ENCODE measurements at regions not wholly inside any gene's neighbourhood (a gene's known extent, or its start where the extent isn't known, plus 50 kb on each side); places are given as distances from the start of the nearest gene placed in this dataset.
"Not testable (repeated sequence)": the region's sequence is repeated elsewhere in the genome, so short reads cannot be mapped to it uniquely, and the experiment has no call there.

DNA sequence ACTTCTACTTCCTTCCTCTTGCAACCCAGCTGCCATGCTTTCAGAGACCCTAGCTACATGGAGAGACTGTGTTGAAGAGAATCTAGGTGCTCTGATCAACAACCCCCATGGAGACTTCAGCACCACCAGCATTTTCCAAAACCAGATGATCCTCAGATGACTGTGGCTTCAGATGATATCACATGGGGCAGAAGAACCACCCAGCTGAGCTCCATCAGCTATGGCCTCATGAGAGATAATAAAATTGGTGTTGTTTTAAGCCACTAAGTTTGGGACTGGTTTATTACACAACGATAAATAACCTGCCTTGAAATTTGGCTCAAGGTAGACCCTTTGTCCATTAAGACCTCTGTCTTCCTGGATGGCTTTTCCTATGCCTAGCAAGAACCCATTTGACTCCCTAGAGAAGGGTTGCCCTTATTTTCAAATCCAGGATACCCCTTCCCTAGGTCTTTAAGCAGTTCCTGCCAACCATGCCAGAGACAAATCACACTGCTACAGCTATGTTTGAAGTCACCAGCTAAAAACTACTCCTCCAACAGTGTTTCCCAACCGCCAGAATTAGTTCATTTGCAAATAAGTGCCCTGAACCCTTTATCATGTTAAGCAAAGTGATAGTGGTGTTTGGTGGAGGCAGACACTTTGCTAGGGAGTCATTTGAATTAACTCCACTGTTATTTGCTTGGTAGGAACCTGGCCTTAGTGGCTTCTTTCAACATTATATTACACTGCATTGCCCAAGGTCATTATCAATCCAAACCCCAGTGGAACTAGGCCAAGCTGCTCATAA lies 136.9 kb upstream of the PALS2 start:
- peak; percentile 34 for DNase-seq
- H3K4me3 ChIP-seq (ENCODE audit: insufficient read depth, low read depth, low read length), result no peak overlapping the region
- H3K27me3 ChIP-seq (ENCODE audit: control insufficient read depth, insufficient read depth, low read length), result no peaks in the 10 kb centered on the region
- no peaks in the 10 kb centered on the region for H3K36me3 ChIP-seq (replicated peaks; ENCODE audit: control insufficient read depth, insufficient read depth, low read length)

DNA sequence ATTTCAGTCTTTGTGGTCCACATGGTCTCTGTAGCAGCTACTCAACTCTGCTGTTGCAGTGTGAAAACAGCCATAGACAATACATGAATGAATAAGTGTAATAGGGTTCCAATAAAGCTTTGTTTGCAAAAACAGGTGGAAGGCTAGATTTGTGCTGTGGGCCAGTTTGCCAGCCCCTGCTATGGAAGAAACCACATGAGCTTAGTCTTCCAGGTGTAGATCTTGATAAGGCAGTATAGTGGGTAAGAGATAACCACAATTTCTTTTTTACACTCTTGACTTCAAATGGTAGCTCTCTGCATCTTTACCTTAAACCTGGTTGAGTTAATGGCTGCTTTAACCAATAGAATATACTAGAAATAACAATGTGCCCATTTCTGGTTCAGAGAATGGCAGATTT lies 135.0 kb upstream of the PALS2 start:
- no peak for DNase-seq
- Histone ChIP-seq H3K36me3 (replicated peaks; ENCODE audit: control insufficient read depth, insufficient read depth, low read length) (no peaks in the 10 kb centered on the region), H3K27me3 (ENCODE audit: control insufficient read depth, insufficient read depth, low read length) (no peaks in the 10 kb centered on the region), H3K4me3 (ENCODE audit: insufficient read depth, low read depth, low read length) (no peak overlapping the region)

DNA sequence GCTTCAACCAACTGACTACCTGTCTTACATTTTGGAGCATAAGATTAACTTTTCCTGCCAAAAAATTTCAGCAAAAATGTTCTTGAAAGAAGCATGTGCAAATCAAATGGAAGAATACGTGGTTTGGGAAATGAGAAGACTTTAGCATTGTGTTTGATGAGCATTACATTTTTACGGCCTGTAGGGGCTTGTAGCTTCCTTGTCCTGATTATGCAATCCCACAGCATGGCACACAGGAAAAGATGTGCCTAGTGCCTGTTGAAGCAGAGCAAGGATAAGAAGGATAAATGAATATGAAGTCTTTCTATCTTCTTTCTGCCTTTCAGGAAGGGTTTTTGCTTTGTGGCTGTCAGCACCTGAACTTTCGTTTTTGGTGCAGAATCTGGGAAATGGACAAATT lies 134.1 kb upstream of the PALS2 start:
- not testable (repeated sequence) for H3K4me3 ChIP-seq (ENCODE audit: insufficient read depth, low read depth, low read length); H3K36me3 ChIP-seq (replicated peaks; ENCODE audit: control insufficient read depth, insufficient read depth, low read length); DNase-seq

DNA sequence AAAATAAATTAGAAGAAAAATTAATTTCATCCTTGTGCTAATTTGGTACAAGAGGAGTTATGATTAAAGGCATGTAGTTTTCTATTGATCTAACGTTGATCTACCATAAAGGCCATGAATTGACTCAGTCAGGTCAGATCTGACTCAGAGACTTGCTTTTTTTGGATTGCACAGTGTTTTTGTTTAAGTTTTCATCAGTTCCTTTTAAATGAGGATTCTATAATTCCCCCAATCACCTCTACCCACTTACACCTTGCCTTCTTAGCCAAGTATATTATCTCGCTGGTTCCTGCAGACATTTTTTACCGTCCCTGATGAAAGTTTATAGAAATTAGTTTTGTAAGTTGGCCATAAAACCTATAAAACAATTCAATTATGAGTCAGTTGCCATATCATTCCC lies 132.4 kb upstream of the PALS2 start:
- DNase-seq, result no peak
- H3K4me3 ChIP-seq (ENCODE audit: insufficient read depth, low read depth, low read length), result no peak overlapping the region
- H3K27me3 ChIP-seq (ENCODE audit: control insufficient read depth, insufficient read depth, low read length), result no peaks in the 10 kb centered on the region
- no peaks in the 10 kb centered on the region for H3K36me3 ChIP-seq (replicated peaks; ENCODE audit: control insufficient read depth, insufficient read depth, low read length)

More for the DNA sequence above, 134.1 kb upstream of the PALS2 start:
- not testable (repeated sequence) for H3K27me3 ChIP-seq (ENCODE audit: control insufficient read depth, insufficient read depth, low read length)

DNA sequence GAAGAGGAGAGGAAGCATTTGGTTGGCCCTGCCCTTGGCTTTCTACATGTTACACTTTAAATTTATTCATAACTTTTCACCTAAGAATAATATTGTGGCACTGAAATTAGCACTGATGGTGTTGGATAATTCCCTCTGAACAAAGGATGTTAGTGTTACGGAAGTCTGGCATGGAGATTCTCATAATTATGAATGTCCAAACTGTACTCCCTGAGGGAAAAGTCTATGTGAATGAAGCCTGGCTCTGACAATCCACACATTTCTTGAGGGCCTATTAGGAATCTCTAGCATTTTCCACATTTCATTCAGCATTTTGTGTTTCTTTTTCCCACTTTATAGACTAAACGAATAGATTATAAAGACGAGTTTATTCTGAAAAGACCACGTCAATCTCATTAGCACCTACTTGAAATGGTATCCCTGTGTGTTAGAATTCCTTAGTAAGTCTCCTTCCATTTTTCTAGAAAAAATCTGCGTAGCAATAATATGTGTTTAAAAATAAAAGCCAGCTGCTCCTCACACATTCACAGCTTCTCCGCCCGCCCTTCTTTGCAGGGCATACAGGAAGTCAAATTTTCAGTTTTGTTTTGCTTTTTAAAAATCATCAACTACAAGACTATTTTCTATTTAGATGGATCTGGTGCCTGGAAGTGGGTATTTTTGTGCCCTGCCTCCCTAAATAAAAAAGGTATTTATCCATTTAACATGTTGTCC lies 131.8 kb upstream of the PALS2 start:
- DNase-seq, result no peak
- Histone ChIP-seq H3K27me3 (ENCODE audit: control insufficient read depth, insufficient read depth, low read length) (no peaks in the 10 kb centered on the region), H3K36me3 (replicated peaks; ENCODE audit: control insufficient read depth, insufficient read depth, low read length) (no peaks in the 10 kb centered on the region), H3K4me3 (ENCODE audit: insufficient read depth, low read depth, low read length) (no peak overlapping the region)

DNA sequence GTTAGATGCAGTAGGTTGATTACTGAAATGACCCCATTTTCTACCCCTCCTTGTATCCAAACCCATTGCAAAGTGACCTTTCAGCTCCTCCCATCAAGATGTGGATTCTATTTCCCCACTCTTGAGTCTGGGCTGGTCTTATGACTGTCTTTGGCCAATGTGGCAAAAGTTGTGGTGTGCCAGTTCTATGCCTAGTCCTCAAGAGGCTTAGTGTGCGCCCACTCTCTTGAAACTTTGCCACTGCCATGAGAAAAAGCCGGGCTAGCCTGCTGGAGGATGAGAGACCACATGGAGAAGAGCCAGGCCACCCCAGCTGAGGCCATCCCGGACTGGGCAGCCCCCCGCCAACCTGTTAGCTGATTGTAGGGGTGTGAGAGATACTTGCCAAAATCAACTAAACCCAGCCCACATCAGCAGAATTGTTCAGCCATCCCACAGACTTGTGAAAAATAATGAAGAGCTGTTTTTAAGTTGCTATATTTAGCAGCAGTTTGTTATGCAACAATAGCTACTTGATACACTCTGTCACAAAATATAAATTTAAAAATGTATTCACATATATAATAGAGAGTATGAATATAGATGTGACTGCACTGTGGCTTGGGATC lies 131.0 kb upstream of the PALS2 start:
- no peak for DNase-seq

DNA sequence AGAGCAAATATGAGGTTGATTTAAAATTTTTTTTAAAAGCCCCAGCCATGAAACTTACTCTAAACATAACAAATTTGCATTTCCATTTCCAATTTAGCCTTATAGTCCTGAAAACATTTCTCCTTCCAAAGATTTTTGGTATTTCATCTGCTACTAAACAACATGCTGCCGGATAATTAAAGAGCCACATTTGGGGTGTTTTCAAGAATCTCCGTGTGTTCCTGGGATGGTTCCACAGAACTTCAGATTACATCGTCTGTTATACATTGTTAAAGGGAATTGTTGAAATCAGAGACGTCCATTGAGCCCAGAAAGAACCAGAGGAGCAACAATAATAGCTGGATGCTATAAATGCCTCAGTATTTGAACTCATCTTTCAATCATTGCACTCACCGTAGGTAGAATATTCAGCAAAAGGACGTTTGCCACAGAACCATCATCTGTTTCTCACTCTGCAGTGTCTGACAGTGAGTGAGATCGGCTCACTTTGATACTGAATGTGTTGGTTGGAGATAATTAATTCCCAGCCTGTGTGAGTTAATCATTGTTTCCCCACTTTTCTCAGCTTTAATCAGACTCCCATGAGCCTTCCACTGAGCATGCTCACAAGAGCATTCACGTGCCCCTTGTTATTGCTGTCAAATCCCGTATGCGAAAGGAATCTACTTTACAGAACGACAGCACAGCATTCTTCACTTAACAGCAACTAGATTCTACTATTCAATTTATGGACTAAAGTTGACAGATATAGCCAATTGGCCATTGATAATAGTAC lies 128.4 kb upstream of the PALS2 start:
- no peaks in the 10 kb centered on the region for H3K27me3 ChIP-seq (ENCODE audit: control insufficient read depth, insufficient read depth, low read length)
- DNase-seq, result no peak
- H3K36me3 ChIP-seq (replicated peaks; ENCODE audit: control insufficient read depth, insufficient read depth, low read length), result no peaks in the 10 kb centered on the region
- H3K4me3 ChIP-seq (ENCODE audit: insufficient read depth, low read depth, low read length), result no peak overlapping the region

More for the DNA sequence above, 131.0 kb upstream of the PALS2 start:
- Histone ChIP-seq H3K4me3 (ENCODE audit: insufficient read depth, low read depth, low read length) (no peak overlapping the region), H3K27me3 (ENCODE audit: control insufficient read depth, insufficient read depth, low read length) (no peaks in the 10 kb centered on the region), H3K36me3 (replicated peaks; ENCODE audit: control insufficient read depth, insufficient read depth, low read length) (no peaks in the 10 kb centered on the region)

DNA sequence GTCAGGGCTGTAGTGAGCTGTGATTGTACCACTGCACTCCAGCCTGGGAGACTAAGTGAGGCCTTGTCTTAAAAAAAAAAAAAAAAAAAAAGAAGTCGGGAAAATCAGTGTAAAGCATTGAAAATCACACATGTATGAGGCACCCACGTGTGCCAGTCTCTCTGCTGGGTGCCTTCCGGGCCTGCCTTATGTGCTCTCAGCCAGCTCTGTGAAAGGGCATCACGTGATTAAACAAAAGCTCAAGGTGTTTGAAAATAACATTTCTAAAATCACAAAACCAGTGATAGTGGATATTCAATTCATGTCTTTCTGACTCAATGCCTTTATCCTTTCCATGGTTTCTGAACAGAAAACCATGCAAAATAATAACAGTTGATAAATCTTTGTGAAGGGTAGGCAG lies 125.2 kb upstream of the PALS2 start:
- DNase-seq, result no peak
- Histone ChIP-seq H3K36me3 (replicated peaks; ENCODE audit: control insufficient read depth, insufficient read depth, low read length) (no peaks in the 10 kb centered on the region), H3K27me3 (ENCODE audit: control insufficient read depth, insufficient read depth, low read length) (no peaks in the 10 kb centered on the region), H3K4me3 (ENCODE audit: insufficient read depth, low read depth, low read length) (no peak overlapping the region)

DNA sequence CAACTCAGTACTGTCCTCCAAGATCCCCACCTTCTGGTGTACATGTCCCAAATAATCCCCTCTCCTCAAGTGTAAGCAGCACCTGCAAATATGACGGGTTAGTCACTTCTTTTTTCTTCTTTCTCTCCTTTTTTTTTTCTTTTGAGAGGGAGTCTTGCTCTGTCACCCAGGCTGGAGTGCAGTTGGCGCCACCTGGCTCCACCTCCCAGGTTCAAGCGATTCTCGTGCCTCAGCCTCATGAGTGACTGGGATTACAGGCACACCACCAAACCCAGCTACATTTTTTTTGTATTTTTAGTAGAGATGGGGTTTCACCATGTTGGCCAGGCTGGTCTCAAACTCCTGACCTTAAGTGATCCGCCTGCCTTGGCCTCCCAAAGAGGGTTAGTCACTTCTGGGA lies 123.8 kb upstream of the PALS2 start:
- H3K4me3 ChIP-seq (ENCODE audit: insufficient read depth, low read depth, low read length); H3K36me3 ChIP-seq (replicated peaks; ENCODE audit: control insufficient read depth, insufficient read depth, low read length); H3K27me3 ChIP-seq (ENCODE audit: control insufficient read depth, insufficient read depth, low read length); DNase-seq: not testable (repeated sequence)

DNA sequence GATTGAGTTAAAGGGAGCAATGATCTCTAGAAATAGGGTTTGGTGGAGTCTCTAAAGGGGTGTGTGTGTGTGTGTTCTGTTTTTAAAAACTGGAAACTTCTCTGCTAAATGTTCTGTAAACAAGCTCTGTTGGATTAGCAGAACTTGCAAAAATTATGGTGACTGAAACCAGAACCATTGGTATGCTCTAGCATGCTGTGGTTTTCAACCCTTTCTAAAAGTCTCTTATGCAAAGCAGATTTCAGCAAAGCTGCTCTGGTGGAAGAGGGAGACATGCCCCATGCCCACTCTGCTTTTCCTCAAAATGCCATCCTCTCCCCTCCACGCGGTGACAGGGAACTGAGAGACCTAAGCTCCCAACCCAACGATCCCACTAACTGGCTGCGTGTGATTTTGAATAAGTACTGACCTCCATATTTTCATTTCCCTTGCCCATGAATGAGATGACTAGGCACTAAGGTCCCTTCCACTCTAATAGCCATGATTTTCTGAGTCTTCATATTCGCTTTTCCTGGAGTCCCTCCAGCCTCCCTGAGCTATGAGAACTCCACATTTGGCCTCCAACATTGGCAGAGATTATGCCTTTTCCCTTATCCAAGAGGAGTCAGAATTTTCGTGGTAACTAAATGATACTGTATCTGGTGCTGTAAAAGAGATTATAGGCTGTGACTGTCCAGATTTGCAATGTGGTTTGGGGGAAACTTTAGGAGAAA lies 117.3 kb upstream of the PALS2 start:
- no peak for DNase-seq
- Histone ChIP-seq H3K36me3 (replicated peaks; ENCODE audit: control insufficient read depth, insufficient read depth, low read length) (no peaks in the 10 kb centered on the region), H3K4me3 (ENCODE audit: insufficient read depth, low read depth, low read length) (no peak overlapping the region), H3K27me3 (ENCODE audit: control insufficient read depth, insufficient read depth, low read length) (no peaks in the 10 kb centered on the region)

DNA sequence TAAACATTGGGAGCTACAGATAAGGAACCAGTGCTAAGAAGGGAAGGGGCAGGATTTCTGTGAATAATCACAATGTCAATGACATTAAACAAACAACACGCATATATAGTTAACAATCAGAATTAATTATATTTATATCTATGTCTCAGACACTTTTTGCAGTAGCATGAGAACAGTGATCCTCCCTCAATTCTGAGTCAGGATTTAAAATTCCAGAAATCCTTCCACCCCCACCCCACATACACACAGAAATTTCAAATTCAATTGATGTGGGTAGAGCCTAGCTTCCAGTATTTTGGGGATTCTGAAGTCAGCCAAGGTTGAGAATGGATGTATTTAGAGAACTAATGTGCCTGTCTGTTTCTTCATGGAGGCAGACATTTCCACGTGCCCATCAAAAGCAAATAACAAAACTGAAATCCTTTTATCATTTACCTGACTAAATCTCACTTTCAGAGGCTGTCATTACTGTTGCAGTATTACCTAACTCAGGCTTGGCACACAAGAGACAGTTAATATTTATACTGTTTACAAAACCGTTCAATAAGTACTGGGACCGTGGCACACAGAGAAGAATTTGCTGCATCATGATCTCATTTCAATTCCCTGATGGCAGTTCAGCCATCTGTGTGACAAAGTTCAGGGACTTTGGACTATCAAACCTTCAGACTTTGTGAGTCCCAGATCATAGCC lies 116.6 kb upstream of the PALS2 start:
- H3K27me3 ChIP-seq (ENCODE audit: control insufficient read depth, insufficient read depth, low read length), result no peaks in the 10 kb centered on the region
- H3K36me3 ChIP-seq (replicated peaks; ENCODE audit: control insufficient read depth, insufficient read depth, low read length), result no peaks in the 10 kb centered on the region
- no peak for DNase-seq
- no peak overlapping the region for H3K4me3 ChIP-seq (ENCODE audit: insufficient read depth, low read depth, low read length)

DNA sequence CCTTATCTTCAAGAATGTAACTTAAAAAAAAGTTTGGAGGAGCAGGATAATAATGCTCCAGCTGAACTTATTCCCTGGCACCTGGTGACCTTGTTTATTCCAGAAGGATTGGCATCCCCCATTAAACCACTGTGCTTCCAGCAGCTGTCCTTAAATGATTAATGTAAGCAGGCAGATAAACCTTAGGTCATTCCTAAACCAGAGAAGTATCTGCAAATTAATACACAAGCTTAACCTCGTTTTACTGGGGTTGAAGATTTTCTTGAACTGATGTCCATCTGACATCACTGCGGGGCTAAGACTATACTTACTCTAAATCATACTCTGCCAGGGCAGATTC lies 116.1 kb upstream of the PALS2 start:
- no peak for DNase-seq
- Histone ChIP-seq H3K4me3 (ENCODE audit: insufficient read depth, low read depth, low read length) (no peak overlapping the region), H3K27me3 (ENCODE audit: control insufficient read depth, insufficient read depth, low read length) (no peaks in the 10 kb centered on the region), H3K36me3 (replicated peaks; ENCODE audit: control insufficient read depth, insufficient read depth, low read length) (no peaks in the 10 kb centered on the region)

DNA sequence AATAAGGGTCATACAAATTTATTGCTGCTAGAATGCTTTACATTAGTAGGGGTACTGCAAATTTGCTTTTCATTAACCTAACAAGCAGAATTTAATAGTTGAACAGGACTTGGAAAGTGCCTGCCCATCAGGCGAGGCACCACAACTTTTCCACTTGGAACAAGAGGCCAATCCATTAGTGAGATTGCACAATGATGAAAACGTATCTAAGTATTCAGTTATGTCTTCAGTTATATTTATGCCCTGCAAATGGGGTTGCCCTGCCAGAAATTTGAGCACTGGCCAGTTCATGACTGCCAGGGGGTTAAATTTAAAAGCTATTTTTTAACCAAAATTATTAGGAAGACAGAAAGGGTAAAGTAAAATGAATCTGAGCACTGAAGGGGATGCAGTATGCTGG lies 111.1 kb upstream of the PALS2 start:
- Histone ChIP-seq H3K36me3 (replicated peaks; ENCODE audit: control insufficient read depth, insufficient read depth, low read length) (no peaks in the 10 kb centered on the region), H3K27me3 (ENCODE audit: control insufficient read depth, insufficient read depth, low read length) (no peaks in the 10 kb centered on the region), H3K4me3 (ENCODE audit: insufficient read depth, low read depth, low read length) (no peak overlapping the region)
- DNase-seq, result no peak

DNA sequence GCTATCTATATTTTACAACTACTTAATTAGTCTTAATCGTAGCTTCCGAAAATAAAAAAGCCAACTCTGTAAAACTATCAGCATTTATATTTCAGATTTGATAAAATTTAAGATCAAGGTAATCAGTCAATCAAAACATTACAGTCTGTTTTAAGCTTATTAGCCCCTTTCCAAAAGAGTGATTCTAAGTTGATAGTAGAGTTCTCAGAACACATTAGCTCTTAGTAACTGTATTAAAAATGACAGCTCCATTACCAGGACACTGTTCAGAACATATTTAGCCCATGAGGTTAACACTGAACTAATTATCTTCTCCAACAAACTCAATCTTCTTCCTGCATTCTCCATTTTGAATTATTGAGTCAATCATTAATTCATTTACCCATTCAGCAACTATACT lies 110.3 kb upstream of the PALS2 start:
- H3K36me3 ChIP-seq (replicated peaks; ENCODE audit: control insufficient read depth, insufficient read depth, low read length), result no peaks in the 10 kb centered on the region
- no peak for DNase-seq
- no peak overlapping the region for H3K4me3 ChIP-seq (ENCODE audit: insufficient read depth, low read depth, low read length)
- H3K27me3 ChIP-seq (ENCODE audit: control insufficient read depth, insufficient read depth, low read length), result no peaks in the 10 kb centered on the region

Data from H7 (cell line).